ENCODE measurements at regions not wholly inside any gene's neighbourhood (a gene's known extent, or its start where the extent isn't known, plus 50 kb on each side); places are given as distances from the start of the nearest gene placed in this dataset.
A peak's percentile ranks its signal among the peaks of the same experiment; 100 is the strongest.

GRCh38 chr2:78023356-78023755 is 501.2 kb upstream of the LRRTM4 start:
- DNase-seq (ENCODE audit: low spot score), result no peak

DNA sequence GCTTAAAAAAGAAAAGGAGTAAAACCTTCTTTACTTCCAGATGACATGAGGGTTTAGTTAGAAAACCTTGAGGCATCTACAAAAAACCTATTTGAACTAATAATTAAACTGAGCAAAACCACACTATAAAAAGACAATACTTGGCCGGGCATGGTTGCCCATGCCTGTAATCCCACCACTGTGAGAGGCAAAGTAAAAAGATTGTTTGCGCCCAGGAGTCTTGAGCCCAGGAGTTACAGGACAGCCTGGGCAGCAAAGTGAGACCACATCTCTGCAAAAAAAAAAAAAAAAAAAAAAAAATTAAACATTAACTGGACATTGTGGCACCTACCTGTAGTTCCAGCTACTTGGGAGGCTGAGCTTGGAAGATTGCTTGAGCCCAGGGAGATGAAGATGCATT is 502.8 kb upstream of the LRRTM4 start:
- no peak for DNase-seq (ENCODE audit: low spot score)

DNA sequence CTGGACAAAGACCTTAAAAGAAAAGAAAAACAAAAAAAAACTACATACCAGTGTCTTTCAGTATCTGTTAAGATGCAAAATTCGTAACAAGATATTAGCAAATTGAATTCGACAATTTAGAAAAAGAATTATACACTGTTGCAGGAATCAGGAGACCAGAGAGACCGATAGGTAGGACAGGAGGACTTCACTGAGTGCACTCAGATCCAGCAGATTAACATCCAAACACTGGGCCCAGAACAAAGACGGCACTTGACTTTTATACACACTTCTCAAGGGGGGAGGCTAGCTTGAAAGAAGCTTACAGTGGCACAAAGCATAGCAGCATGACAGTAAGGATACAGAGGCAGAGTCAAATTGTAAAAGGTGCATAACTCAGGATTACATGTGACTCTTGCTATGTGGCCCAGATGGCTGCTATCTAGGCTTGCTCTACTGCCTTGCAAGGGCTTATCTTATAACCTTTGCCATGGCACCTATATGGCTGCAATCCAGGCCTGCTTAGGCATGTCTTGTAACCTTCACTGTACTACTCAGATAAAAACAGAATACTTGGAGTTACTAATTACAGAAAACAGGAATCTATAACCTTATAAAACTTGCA is 507.3 kb upstream of the LRRTM4 start:
- no peak for DNase-seq (ENCODE audit: low spot score)

GRCh38 chr2:78034706-78035105 is 512.5 kb upstream of the LRRTM4 start:
- no peak for DNase-seq (ENCODE audit: low spot score)

- no peak for DNase-seq (ENCODE audit: low spot score)
Observed at GRCh38 chr2:78035804-78036203, 513.6 kb upstream of the LRRTM4 start.

GRCh38 chr2:78051480-78051879 is 529.3 kb upstream of the LRRTM4 start:
- no peak for DNase-seq (ENCODE audit: low spot score)

GRCh38 chr2:78056976-78057375 is 534.8 kb upstream of the LRRTM4 start:
- DNase-seq (ENCODE audit: low spot score), result no peak

DNA sequence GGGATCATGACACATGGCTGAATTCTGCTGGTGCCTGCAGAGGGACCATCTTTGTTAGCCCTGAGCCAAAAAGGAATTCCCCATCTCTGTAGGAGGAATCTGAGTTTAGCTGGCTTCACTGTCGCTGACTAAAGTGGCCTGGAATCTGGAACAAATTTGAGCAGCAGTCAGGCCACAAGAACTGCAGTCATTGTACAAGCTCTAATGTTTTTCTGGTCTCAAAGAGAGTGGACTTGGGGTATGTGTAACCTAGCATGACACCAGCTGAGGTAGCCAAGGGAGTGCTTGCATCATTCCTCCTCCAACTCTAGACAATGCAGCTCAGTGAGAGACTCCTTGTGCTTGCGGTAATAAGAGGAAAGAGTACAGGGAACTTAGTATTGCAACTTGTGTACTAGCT is 539.1 kb upstream of the LRRTM4 start:
- DNase-seq (ENCODE audit: low spot score), result peak; percentile 3

GRCh38 chr2:78061732-78062131 is 539.6 kb upstream of the LRRTM4 start:
- no peak for DNase-seq (ENCODE audit: low spot score)

- no peak for DNase-seq (ENCODE audit: low spot score)
Observed at GRCh38 chr2:78063246-78064020, 541.3 kb upstream of the LRRTM4 start.

- DNase-seq (ENCODE audit: low spot score), result no peak
Observed at GRCh38 chr2:78065366-78065765, 543.2 kb upstream of the LRRTM4 start.

- no peak for DNase-seq (ENCODE audit: low spot score)
Observed at GRCh38 chr2:78068808-78069207, 546.6 kb upstream of the LRRTM4 start.

DNA sequence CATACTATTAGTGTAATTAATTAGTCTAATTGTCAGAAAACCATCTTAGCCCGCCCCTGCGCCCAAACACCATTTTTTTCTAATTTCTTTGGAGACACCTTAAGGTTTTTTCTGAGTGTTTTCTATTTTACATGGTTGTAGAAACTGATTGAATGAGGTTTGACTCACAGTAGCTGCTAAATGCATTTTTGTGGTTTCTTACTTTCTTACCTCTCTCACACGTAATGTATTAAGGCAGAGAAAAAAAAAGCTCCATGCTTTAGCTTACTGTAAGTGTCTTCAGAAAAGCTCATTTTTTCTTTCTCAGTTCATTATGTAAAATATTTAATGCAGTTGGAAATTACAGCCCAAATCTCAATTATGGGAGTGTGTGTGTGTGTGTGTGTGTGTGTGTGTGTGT is 548.5 kb upstream of the LRRTM4 start:
- no peak for DNase-seq (ENCODE audit: low spot score)

- DNase-seq (ENCODE audit: low spot score), result no peak
Observed at GRCh38 chr2:78077633-78078032, 555.5 kb upstream of the LRRTM4 start.

DNA sequence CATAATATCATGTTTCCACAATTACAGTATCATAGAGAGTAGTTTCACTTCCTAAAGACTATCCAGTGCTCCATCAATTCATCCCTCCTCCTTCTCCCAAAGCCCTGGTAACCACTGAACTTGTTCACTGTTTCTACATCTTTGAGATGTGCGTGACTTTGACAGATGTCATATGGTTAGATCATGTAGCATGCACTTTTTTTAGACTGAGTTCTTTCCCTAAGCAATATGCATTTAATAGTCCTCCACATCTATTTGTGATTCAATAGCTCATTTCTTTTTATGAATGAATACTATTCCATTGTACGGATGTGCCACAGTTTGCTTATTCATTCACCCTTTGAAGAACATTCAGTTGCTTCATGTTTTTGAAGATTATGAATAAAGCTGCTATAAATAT is 560.4 kb upstream of the LRRTM4 start:
- DNase-seq (ENCODE audit: low spot score), result no peak

DNA sequence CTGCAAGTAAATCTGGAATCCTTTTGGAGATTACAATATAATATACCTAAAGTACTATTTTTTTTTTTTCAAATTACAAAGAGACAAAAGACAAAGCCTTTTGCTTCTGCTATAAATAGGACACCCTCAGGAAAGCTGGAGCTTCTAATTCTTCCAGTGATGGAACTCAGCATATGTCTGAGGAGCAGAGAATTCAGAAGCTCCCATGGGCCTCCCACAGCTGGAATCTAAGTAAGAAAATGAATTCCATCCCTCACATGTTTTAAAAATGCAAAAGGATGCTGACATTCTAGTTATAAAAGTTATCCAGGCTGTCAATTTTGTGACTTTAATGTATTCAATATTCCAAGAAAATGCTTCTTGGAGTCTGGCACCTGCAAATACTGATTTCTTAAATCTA is 571.3 kb upstream of the LRRTM4 start:
- no peak for DNase-seq (ENCODE audit: low spot score)

DNA sequence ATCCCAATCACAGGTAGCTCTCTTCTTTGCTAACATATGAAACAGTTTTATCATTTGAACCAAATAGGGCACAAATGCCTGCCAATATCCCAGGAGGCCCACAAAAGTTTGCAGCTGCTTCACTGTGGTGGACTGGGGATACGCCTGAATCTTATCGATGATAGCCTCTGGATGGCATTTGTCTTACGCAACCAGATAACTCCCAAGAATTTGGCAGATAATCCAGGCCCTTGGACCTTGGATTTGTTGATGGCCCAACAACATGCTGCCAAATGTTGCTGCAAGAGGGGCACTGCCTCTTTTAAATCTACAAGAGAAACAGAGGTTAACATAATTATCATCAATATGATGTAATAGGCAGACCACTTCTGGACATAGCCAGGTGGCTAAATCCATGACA is 587.1 kb upstream of the LRRTM4 start:
- no peak for DNase-seq (ENCODE audit: low spot score)

DNA sequence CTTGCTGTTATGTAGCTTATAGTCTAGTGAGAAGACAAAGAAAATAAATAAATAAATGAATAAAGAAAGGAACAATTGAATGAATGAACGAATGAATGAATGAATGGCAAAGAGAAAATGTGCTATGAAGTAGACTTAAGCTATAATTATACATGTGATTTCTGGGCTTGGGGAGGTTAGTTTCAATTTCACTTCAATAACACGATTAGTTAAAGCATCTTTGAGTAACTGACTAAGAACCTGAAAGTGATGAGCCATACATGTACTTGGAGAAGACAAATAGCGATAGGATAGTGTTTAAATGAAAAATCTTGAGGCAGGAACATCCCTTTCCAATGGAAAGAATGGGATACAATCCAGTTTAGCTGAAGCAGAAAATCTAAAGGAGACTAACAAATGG is 593.1 kb upstream of the LRRTM4 start:
- DNase-seq (ENCODE audit: low spot score), result no peak

GRCh38 chr2:78118037-78118436 is 595.9 kb upstream of the LRRTM4 start:
- DNase-seq (ENCODE audit: low spot score), result no peak

GRCh38 chr2:78120275-78120674 is 598.1 kb upstream of the LRRTM4 start:
- DNase-seq (ENCODE audit: low spot score), result no peak

DNA sequence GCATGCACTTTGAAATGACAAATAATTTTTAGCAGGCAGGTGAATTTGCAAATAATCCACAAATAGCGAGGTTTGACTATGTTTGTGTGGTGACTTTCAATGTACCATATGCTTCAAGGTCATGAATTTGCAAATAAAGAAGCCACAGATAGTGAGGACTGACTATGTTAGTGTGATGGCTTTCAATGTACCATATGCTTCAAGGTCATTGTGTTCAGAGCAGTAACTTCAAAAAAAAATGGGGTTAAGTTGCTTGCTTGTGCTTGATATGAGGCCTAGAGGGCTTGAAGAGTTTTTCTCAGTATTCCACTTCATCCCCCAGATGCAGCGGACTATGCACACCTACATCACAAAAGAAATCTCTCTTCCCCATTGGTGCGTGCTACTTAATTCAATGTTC is 602.9 kb upstream of the LRRTM4 start:
- DNase-seq (ENCODE audit: low spot score), result no peak

DNA sequence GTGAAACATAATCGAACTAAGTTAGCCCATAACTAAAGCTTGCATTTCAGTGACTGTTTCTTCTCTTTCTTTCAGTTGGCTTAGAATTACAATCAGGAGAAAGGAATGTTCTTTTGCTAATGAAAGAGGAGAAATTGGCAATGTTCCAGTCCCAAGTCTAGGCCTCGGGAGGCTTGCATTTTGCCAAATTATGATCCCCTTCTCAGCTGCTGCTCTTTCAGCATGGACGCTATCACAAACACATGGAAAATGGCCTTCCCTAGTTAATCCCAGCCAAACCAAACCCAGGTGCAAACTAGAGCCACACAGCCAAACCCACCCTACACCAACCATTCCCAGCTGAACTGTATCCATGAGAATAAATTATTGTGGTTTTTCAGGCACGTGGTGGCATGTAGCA is 605.2 kb upstream of the LRRTM4 start:
- no peak for DNase-seq (ENCODE audit: low spot score)

- no peak for DNase-seq (ENCODE audit: low spot score)
Observed at GRCh38 chr2:78132391-78133370, 610.5 kb upstream of the LRRTM4 start.
